HEK293 (cell line): ENCODE measurements at regions not wholly inside any gene's neighbourhood (a gene's known extent, or its start where the extent isn't known, plus 50 kb on each side); places are given as distances from the start of the nearest gene placed in this dataset.

Experiments used
- HOXA7 ChIP-seq: sonication (generic); formaldehyde crosslinking; IDR thresholded peaks from 2 replicates; pipeline ENCODE4 v1.8.1; 2022; ENCODE audit warnings: missing genetic modification reagents, borderline replicate concordance
- SALL2 ChIP-seq: fragments of 450-650 bp; formaldehyde crosslinking; IDR thresholded peaks from 2 replicates; pipeline ENCODE4 v1.5.0; 2017; ENCODE audit warnings: missing biosample characterization, mild to moderate bottlenecking, missing genetic modification characterization, borderline replicate concordance
- TCF7L2 ChIP-seq: IDR thresholded peaks from 2 replicates; pipeline ENCODE4 v1.6.1; 2011; ENCODE audit warnings: low read depth, mild to moderate bottlenecking, inconsistent platforms, low read length, moderate library complexity, borderline replicate concordance
- ZNF175 ChIP-seq: fragments of 450-650 bp; formaldehyde crosslinking; IDR thresholded peaks from 2 replicates; pipeline ENCODE4 v1.5.1; 2016; ENCODE audit warnings: missing biosample characterization, missing genetic modification characterization
- ZNF274 ChIP-seq, 2 experiments: fragments of 200-500 bp in 1 of 2; fragments of 450-650 bp in 1 of 2; sonication (Bioruptor generic) in 1 of 2; formaldehyde crosslinking in 1 of 2; IDR thresholded peaks; 2 replicates each; pipeline versions ENCODE4 v1.5.1 to v1.6.1; 2014 to 2016; ENCODE audit warnings: borderline replicate concordance in 1 of 2, inconsistent platforms in 1 of 2, low read length in 1 of 2, missing biosample characterization in 1 of 2, missing genetic modification characterization in 1 of 2
- ZNF311 ChIP-seq: fragments of 450-650 bp; formaldehyde crosslinking; IDR thresholded peaks from 2 replicates; pipeline ENCODE4 v1.5.1; 2017; ENCODE audit warnings: missing biosample characterization, missing genetic modification characterization, borderline replicate concordance
- ZNF366 ChIP-seq: fragments of 450-650 bp; formaldehyde crosslinking; conservative IDR thresholded peaks from 2 replicates; pipeline ENCODE4 v1.5.1; 2016; ENCODE audit warnings: missing biosample characterization, missing genetic modification characterization
- ZNF433 ChIP-seq: fragments of 450-650 bp; formaldehyde crosslinking; IDR thresholded peaks from 2 replicates; pipeline ENCODE4 v1.5.1; 2016; ENCODE audit warnings: missing biosample characterization, missing genetic modification characterization, low read depth
- ZNF529 ChIP-seq: fragments of 450-650 bp; formaldehyde crosslinking; IDR thresholded peaks from 2 replicates; pipeline ENCODE4 v1.5.1; 2017; ENCODE audit warnings: missing genetic modification characterization, missing biosample characterization; ENCODE audit not compliant: insufficient replicate concordance
- TF ChIP-seq, protein P1 (sequence below): fragments of 450-650 bp; formaldehyde crosslinking; IDR thresholded peaks from 2 replicates; pipeline ENCODE4 v1.5.1; 2016; ENCODE audit warnings: missing biosample characterization, missing genetic modification characterization
- TF ChIP-seq, protein P2 (sequence below): fragments of 450-650 bp; formaldehyde crosslinking; IDR thresholded peaks from 2 replicates; pipeline ENCODE4 v1.5.1; 2016; ENCODE audit warnings: missing biosample characterization, missing genetic modification characterization

DNA sequence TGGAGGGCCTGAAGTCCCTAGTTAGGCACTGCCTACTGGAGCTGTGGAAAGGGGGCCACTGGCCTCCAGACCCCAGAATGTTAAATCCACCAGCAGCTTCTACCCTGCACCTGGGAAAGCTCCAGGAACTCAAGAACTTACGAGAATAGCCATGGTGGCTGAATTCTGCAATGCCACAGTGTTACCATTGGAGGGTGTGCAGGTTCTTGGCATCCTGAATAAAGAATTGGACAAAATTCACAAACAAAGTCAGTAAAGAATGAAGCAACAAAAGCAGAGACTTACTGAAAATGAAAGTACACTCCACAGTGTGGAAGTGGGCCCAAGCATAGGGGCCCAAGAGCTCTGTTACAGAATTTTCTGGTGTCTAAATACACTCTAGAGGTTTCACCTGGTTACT, 107.0 kb downstream of the PRDM9 start:
- TF ChIP-seq ZNF274 (IDR thresholded peaks at IDR 0.05; ENCODE audit: low read length) = no peak
- no peak for TF ChIP-seq ZNF274 (tag by site-specific recombination; IDR thresholded peaks at IDR 0.05; ENCODE audit: borderline replicate concordance)
- TF ChIP-seq, protein P1, sequence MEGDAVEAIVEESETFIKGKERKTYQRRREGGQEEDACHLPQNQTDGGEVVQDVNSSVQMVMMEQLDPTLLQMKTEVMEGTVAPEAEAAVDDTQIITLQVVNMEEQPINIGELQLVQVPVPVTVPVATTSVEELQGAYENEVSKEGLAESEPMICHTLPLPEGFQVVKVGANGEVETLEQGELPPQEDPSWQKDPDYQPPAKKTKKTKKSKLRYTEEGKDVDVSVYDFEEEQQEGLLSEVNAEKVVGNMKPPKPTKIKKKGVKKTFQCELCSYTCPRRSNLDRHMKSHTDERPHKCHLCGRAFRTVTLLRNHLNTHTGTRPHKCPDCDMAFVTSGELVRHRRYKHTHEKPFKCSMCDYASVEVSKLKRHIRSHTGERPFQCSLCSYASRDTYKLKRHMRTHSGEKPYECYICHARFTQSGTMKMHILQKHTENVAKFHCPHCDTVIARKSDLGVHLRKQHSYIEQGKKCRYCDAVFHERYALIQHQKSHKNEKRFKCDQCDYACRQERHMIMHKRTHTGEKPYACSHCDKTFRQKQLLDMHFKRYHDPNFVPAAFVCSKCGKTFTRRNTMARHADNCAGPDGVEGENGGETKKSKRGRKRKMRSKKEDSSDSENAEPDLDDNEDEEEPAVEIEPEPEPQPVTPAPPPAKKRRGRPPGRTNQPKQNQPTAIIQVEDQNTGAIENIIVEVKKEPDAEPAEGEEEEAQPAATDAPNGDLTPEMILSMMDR = no peak
- no peak for TF ChIP-seq ZNF433 (tag by site-specific recombination)
- no peak for TF ChIP-seq SALL2 (tag by site-specific recombination)
- TF ChIP-seq HOXA7 = no peak
- TF ChIP-seq ZNF366 (tag by site-specific recombination) = no peak
- TF ChIP-seq ZNF311 = no peak
- TF ChIP-seq, protein P2, sequence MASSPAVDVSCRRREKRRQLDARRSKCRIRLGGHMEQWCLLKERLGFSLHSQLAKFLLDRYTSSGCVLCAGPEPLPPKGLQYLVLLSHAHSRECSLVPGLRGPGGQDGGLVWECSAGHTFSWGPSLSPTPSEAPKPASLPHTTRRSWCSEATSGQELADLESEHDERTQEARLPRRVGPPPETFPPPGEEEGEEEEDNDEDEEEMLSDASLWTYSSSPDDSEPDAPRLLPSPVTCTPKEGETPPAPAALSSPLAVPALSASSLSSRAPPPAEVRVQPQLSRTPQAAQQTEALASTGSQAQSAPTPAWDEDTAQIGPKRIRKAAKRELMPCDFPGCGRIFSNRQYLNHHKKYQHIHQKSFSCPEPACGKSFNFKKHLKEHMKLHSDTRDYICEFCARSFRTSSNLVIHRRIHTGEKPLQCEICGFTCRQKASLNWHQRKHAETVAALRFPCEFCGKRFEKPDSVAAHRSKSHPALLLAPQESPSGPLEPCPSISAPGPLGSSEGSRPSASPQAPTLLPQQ = no peak
- no peak for TF ChIP-seq ZNF175 (tag by site-specific recombination)
- no peak for TF ChIP-seq ZNF529 (tag by site-specific recombination)
- no peak for TF ChIP-seq TCF7L2
